KMS-11 (cell line): ENCODE measurements at regions not wholly inside any gene's neighbourhood (a gene's known extent, or its start where the extent isn't known, plus 50 kb on each side); places are given as distances from the start of the nearest gene placed in this dataset.

ENCODE experiments used
- H2AFZ ChIP-seq: fragments of 200-600 bp; sonication (generic); 2 replicates; pipeline ENCODE4 v1.6.1; 2016; ENCODE audit warnings: antibody characterized with exemption, mixed run types, low read depth
- H3K27ac ChIP-seq: fragments of 200-600 bp; sonication (generic); 2 replicates; pipeline ENCODE4 v1.6.1; 2016; ENCODE audit warnings: mild to moderate bottlenecking, mixed run types
- H3K27me3 ChIP-seq: fragments of 200-600 bp; sonication (generic); 2 replicates; pipeline ENCODE4 v1.6.1; 2017; ENCODE audit warnings: mild to moderate bottlenecking, low read depth, mixed run types, moderate library complexity; ENCODE audit not compliant: insufficient read depth
- H3K36me3 ChIP-seq: fragments of 200-600 bp; sonication (generic); 2 replicates; pipeline ENCODE4 v1.6.1; 2017; ENCODE audit warnings: mild to moderate bottlenecking, mixed run types; ENCODE audit not compliant: insufficient read depth
- H3K4me1 ChIP-seq: fragments of 200-600 bp; sonication (generic); 2 replicates; pipeline ENCODE4 v1.6.1; 2016; ENCODE audit warnings: mild to moderate bottlenecking, low read depth, mixed run types; ENCODE audit not compliant: poor library complexity, severe bottlenecking
- H3K4me2 ChIP-seq: fragments of 200-600 bp; sonication (generic); 2 replicates; pipeline ENCODE4 v1.7.0; 2016; ENCODE audit warnings: mild to moderate bottlenecking, mixed run types
- H3K4me3 ChIP-seq: fragments of 200-600 bp; sonication (generic); IDR thresholded peaks from 2 replicates; pipeline ENCODE4 v1.6.1; 2017; ENCODE audit warnings: low read depth, low read length, mixed read lengths; ENCODE audit not compliant: insufficient read depth
- H3K79me2 ChIP-seq: fragments of 200-600 bp; sonication (generic); 2 replicates; pipeline ENCODE4 v1.6.1; 2016; ENCODE audit warnings: low read depth, mixed run types; ENCODE audit not compliant: insufficient read depth
- H3K9ac ChIP-seq: fragments of 200-600 bp; sonication (generic); 2 replicates; pipeline ENCODE4 v1.6.1; 2016; ENCODE audit warnings: mild to moderate bottlenecking, mixed run types
- H4K20me1 ChIP-seq: fragments of 200-600 bp; sonication (generic); 2 replicates; pipeline ENCODE4 v1.6.1; 2016; ENCODE audit warnings: mild to moderate bottlenecking, mixed run types; ENCODE audit not compliant: insufficient read depth
- CTCF ChIP-seq: fragments of 200-600 bp; sonication (generic); conservative IDR thresholded peaks from 2 replicates; pipeline ENCODE4 v1.6.1; 2017; ENCODE audit warnings: low read depth, mild to moderate bottlenecking, antibody characterized with exemption, low read length, moderate library complexity, mixed read lengths

GRCh38 chr14:21985081-21985480 is 311.5 kb upstream of the OR4E1 start:
- Histone ChIP-seq H3K79me2 (no peaks in the 10 kb centered on the region), H3K27me3 (no peaks in the 10 kb centered on the region), H3K4me3 (no peak overlapping the region), H3K9ac (no peak overlapping the region), H3K27ac (no peak overlapping the region), H3K4me1 (peaks cover 11% of the 10 kb centered on the region), H3K36me3 (no peaks in the 10 kb centered on the region), H2AFZ (no peak overlapping the region), H4K20me1 (no peaks in the 10 kb centered on the region), H3K4me2 (no peak overlapping the region)
- TF ChIP-seq CTCF = no peak

GRCh38 chr14:21978999-21979314 is 305.3 kb upstream of the OR4E1 start:
- Histone ChIP-seq H3K4me2 (no peak overlapping the region), H3K27ac (no peak overlapping the region)

GRCh38 chr14:21978184-21978998 is 304.8 kb upstream of the OR4E1 start:
- H3K4me3 ChIP-seq = no peak overlapping the region
- H3K36me3 ChIP-seq = no peaks in the 10 kb centered on the region
- H2AFZ ChIP-seq = 0 out of 2 replicates have a peak overlapping the region, but pooled peaks have one; percentile 22
- no peak overlapping the region for H3K9ac ChIP-seq
- no peaks in the 10 kb centered on the region for H3K79me2 ChIP-seq
- H3K27me3 ChIP-seq = no peaks in the 10 kb centered on the region
- TF ChIP-seq CTCF = peak; percentile 82
- peaks cover 5% of the 10 kb centered on the region for H3K4me1 ChIP-seq
- H3K4me2 ChIP-seq = no peak overlapping the region; the same call in 1 of the 2 replicates
- no peak overlapping the region for H3K27ac ChIP-seq
- no peaks in the 10 kb centered on the region for H4K20me1 ChIP-seq

More at GRCh38 chr14:21978999-21979314, 305.3 kb upstream of the OR4E1 start:
- Histone ChIP-seq H2AFZ (no peak overlapping the region), H3K4me1 (peaks cover 5% of the 10 kb centered on the region), H3K27me3 (no peaks in the 10 kb centered on the region), H4K20me1 (no peaks in the 10 kb centered on the region), H3K79me2 (no peaks in the 10 kb centered on the region), H3K9ac (no peak overlapping the region), H3K36me3 (no peaks in the 10 kb centered on the region), H3K4me3 (no peak overlapping the region)
- no peak for TF ChIP-seq CTCF

- Histone ChIP-seq H3K27me3 (no peaks in the 10 kb centered on the region), H3K4me1 (no peaks in the 10 kb centered on the region), H3K4me2 (no peak overlapping the region), H2AFZ (no peak overlapping the region), H3K36me3 (no peaks in the 10 kb centered on the region), H3K9ac (no peak overlapping the region), H4K20me1 (no peaks in the 10 kb centered on the region), H3K79me2 (no peaks in the 10 kb centered on the region), H3K27ac (no peak overlapping the region), H3K4me3 (no peak overlapping the region)
- TF ChIP-seq CTCF = no peak
These were observed 301.1 kb upstream of the OR4E1 start for GRCh38 chr14:21974741-21975140.
